Prostate gland (tissue), 2 donors: ENCODE measurements at regions not wholly inside any gene's neighbourhood (a gene's known extent, or its start where the extent isn't known, plus 50 kb on each side); places are given as distances from the start of the nearest gene placed in this dataset.

ENCODE experiments used
- POLR2A ChIP-seq: fragments of 450-650 bp; IDR thresholded peaks from one replicate; pipeline ENCODE4 v1.6.1; 2016; ENCODE audit warnings: antibody characterized with exemption, mild to moderate bottlenecking
- TF ChIP-seq, protein P1 (sequence below), 4 experiments: fragments of 200-600 bp in 2 of 4; fragments of 450-650 bp in 2 of 4; sonication (generic) in 2 of 4; IDR thresholded peaks; 1 replicate in 3 of 4; 2 replicates in 1 of 4; pipeline ENCODE4 v1.5.1; 2016 to 2019; ENCODE audit warnings: antibody characterized with exemption in 4 of 4, mild to moderate bottlenecking in 2 of 4, moderate library complexity in 2 of 4

DNA sequence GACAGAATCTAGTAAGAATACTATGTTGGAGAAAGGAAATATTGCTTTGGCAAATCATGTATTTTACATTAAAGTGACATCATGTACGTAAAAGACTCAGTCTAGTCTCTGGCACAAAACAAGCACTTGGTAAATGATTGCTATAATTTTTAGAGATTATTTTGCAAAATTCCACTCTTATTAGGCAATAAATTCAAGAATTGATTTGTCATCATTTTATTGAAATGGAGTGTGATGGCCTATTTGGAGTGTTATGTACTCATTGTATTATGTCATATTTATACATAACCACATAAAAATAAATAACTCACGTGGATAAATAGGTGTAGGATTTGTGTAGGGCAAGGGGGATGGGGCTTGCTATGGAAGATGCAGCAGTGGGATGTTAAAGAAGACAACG lies 70.0 kb upstream of the FYN start:
- TF ChIP-seq, protein P1, sequence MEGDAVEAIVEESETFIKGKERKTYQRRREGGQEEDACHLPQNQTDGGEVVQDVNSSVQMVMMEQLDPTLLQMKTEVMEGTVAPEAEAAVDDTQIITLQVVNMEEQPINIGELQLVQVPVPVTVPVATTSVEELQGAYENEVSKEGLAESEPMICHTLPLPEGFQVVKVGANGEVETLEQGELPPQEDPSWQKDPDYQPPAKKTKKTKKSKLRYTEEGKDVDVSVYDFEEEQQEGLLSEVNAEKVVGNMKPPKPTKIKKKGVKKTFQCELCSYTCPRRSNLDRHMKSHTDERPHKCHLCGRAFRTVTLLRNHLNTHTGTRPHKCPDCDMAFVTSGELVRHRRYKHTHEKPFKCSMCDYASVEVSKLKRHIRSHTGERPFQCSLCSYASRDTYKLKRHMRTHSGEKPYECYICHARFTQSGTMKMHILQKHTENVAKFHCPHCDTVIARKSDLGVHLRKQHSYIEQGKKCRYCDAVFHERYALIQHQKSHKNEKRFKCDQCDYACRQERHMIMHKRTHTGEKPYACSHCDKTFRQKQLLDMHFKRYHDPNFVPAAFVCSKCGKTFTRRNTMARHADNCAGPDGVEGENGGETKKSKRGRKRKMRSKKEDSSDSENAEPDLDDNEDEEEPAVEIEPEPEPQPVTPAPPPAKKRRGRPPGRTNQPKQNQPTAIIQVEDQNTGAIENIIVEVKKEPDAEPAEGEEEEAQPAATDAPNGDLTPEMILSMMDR (IDR thresholded peaks at IDR 0.05), result no peak
- no peak for TF ChIP-seq POLR2A
